NCI-H2196 treated with DMSO at 0.1 percent for 48 hours (cell line): ENCODE measurements at regions not wholly inside any gene's neighbourhood (a gene's known extent, or its start where the extent isn't known, plus 50 kb on each side); places are given as distances from the start of the nearest gene placed in this dataset.

Source experiments
- DNase-seq: peaks from one replicate; lab custom pipeline; 2025; ENCODE audit not compliant: unreplicated experiment; lab: John Stamatoyannopoulos, UW

DNA sequence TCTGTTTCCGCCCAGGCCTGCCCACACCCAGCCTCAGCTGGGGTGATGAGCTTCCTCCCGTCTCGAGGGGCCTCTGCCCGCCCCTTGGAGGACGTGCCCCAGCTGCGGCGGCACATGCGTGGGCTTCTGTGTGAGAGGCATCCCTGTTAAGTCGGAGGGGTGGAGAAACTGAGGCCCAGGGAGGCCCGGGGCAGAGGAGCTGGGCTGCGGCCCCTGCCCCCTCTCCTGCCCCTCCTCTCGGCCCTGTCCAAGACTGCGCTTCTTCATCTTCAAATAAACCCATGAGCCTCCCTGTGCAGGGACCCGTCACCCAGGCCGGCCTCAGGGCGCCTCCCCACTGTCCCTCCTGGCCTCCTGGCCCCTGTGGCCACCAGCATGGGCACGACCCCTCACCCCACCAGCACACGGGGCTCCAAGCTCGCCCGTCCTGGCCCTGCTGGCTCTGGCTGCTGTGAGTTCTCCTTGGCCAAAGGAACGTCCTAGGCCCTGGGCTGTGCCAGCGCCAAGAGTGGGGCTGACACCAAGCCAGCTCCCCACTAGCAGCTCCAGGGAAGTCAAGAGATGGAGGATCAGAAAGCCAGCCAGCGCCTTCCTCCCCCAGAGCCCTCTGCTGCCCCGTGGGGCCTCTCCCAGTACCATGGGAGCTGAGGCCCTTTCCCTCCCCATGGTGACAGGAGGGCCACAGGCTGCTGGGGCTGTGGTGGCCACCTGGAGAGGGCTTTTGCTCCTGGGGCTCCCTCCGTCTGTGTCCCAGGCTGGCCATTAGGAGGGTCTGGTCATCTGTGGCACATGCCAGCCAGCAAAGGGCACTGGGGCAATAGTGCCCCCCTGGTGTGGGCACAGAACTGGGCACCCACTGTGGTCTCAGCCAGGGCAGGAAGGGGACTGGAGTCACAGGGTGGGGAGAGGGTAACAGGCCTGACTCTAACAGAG is 180.4 kb downstream of the KIF26A start:
- no peak for DNase-seq

DNA sequence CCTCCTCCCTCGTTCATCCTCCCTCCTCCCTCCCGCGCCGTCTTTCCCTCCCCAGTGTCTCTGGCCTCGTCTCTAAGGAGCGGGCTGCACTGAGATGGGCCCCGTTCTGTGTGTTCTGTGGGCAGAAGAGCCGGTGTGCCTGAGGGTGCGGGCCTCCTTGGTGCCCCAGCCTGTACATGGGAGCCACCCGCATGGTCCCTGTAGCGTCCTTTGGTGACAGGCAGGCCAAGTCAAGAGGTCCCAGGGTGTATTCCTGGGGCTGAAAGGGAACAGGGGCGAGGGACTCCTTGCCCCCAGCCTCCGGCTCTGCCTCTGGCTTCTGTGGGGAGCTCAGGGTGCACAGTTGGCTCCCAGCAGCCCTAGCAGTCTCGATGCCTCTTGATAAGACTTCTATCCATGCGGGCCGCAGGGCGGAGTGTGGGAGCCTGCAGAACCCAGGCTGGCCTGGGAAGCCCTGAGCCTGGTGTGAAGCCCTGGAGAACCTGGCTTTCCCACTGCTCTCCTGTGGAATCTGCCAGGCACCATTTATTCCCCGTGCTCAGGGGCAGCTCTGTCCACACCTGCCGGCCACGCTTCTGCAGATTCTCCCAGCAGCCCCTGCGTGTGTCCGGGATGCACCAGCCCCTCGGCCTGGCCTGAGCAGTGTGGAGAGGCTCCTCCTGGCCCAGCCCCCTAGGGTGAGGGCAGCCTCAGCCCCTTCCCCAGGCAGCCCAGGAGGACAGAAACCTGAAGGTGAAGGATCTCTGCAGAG is 181.3 kb downstream of the KIF26A start:
- no peak for DNase-seq

GRCh38 chr14:104320611-104321086 is 182.3 kb downstream of the KIF26A start:
- DNase-seq = no peak

DNA sequence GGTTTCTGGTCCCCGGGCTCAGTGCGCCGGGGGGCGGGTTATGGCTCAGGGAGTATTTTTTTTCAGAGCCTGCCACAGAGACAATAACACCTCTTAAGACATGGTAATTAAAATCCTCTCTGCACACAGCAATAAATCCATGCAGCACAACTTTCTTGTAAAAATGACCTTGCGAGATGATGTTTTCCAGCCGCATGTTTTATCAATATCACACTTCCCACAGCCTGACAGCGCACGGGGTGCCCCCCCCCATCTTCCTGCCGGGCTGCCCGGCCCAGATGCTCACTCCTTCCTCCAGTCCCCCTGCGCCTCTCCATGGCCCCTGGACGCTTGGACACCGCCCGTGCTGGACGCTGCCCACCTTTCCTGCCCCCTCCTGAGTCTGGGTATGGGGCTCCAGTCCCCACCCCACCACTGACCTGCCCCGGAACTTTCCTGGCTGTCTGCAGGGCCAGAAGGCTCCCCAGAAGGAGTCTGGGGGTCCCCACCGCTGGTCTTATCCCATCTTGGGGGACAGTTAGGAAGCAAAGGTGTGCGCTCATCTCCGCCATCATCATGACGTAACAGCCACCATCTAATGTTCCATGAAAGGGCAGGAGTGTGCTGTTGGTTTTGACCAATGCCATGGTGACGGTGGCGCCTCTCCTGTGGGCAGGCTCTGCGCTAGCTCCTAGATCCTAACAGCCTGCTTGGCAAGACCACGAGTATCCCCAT is 182.9 kb downstream of the KIF26A start:
- DNase-seq = no peak

DNA sequence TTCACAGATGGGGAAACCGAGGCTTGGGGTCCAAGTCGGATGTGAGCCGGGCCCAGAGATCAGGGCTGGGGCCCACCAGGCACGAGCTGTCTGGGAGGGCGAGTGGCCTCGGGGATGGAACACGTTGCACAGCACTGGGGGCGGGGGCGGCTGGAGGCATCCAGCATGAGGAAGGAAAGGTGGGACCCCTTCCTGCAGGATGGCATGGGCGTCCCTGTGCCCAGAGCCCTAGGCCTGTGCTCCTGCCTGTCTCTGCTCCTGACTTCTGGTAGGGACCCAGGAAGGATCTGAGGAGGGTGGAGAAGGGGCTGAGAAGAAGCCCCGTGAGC is 183.4 kb downstream of the KIF26A start:
- DNase-seq = no peak

DNA sequence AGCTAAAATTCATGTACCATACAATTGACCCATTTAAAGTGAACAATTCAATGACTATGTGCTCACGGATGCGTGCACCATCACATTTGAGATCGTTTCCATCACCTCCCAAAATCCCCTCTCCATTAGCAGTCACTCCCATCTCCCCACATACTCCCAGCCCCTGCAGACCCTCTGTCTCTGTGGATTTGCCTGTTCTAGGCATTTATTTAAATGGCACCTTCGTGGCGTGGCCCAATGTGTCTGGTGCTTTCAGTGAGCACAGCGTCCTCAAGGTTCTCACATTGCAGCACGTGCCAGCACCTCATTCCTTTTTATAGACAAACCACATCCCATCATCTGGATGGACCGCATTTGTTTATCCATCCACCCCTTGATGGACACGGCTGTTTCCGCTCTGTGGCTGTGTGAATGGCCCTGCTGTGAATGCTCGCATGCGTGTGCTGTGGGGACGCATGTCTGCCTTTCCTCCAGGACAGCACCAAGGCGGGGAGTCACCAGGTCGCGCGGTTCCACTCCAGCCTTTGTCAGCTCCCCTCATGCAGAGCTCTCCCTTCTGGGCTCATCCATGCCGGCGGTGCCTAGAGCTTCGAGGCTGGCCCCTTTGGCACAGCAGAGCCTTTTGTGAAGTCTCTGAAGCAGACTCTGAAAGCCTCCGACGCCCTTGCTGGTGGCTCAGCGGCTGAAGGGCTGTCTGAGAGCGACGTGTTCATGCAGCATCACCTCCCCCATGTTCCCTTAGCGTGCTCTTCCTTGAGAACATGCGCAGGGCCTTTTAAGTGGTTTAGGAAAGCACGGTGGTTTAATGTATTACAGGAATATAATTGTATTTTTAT is 184.4 kb downstream of the KIF26A start:
- DNase-seq = no peak

- no peak for DNase-seq
These were observed 185.3 kb downstream of the KIF26A start for GRCh38 chr14:104323551-104324175.

GRCh38 chr14:104326848-104327247 is 188.5 kb downstream of the KIF26A start:
- DNase-seq = no peak

GRCh38 chr14:104328607-104329006 is 190.2 kb downstream of the KIF26A start:
- DNase-seq = no peak

GRCh38 chr14:104329793-104330192 is 191.4 kb downstream of the KIF26A start:
- no peak for DNase-seq

- DNase-seq = no peak
These were observed 193.7 kb downstream of the KIF26A start for GRCh38 chr14:104331871-104332605.

GRCh38 chr14:104332634-104333270 is 194.4 kb downstream of the KIF26A start:
- DNase-seq = no peak

DNA sequence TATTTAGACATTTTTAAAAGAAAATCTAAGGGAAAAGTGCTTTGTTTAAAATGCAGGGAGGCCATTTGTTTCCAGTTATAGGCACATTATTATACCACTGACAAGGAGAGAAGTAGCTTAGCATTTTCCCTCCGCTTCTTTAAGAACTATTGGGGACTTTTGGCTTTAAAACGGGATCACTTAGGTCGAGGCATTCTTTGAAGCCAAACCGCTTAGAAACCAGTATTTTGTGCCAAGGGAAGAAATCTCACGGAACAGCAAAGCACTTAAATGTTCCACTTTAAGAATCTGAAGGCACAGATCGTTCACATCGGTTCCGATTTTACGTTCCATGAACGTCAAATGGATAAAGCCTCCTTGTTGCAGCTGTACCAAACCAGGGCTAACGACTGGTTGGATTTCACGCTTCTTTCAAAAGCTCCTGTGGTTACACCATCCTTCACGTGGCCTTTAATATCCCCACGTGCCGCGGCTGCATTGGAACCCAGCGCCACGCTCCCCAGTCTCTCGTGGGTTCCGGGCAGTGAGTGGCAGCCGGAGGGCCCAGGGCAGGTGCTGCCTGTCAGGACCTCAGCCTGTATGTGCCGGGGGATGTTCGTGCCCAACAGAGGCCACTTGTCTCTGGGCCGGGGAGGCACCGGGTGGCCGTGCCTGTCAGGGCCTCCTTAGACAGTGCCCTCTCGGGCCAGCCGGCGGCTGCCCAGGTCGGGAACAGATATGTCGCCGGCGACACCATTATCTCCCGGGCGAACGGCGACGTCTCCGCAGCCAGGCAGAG is 195.4 kb downstream of the KIF26A start:
- no peak for DNase-seq

DNA sequence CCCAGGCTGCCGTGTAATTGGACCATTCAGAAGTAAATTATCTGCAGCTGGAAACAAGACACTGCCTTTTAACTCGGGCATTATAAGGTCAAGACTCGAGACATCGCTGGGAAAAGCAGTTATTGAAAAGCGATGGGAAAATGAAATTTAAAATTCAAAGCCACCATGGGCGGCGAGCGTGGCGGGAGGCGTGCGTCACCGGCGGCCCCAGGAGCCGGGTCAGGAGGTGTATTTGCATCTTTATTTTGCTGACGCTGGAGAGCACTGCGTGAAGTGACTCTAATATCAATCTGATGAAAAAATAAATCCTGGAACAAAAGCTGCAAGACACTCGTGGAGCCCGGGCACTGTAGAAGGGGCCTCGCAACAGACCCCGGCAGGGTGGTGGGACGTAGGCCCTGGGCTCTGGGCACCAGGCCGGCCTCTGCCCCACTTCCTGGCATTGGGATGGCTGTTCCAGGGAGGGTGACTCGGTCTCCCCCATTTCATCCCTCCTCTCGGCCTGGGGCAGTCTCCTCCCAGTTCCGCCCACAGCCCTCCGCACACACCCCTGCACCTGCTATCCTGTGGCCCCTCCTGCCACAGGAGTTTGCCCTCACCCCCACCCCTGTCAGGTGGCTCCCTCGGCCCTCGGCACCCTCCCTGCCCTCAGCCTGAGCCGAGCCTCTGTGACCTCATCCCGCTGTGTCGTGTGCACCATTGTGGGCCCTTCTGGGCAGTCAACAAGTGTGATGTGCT is 196.2 kb downstream of the KIF26A start:
- no peak for DNase-seq

DNA sequence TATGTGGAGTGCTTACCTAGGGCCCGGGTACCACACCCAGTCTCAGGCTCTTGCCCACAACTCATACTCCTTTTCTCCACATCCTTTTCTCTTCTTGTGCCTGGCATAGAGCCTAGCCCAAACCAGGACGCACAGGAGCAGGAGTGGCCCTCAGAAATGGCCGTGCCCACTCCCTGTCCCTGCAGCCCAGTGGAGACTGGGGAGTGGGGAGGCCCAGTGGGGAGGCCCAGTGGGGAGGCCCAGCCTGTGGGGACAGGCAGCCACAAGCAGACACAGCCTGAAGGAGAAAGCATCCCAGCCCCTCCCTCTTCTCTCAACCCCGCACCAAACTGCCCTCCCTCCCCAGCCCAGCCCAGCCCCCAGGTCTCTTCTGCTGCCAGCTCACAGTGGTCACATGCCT is 196.8 kb downstream of the KIF26A start:
- DNase-seq = no peak

DNA sequence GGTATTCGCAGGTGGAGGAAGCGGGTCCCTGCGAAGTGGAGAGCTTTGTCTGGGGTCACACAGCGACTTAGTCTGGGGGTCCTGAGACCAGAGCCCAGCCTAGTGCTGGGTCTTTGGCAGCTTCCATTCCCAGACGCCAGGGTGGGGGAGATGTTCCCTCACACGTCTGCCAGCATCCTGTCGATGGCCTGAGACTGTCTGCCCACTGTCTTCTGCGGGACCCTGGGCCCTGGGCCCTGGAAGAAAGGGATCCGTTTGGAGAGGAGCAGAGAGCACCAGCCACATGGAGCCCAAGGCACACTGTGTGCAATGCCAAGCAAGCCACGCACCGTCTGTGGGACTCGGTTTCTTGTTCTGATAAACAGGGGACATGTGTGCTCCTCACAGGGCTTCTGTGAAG is 197.2 kb downstream of the KIF26A start:
- DNase-seq = no peak

DNA sequence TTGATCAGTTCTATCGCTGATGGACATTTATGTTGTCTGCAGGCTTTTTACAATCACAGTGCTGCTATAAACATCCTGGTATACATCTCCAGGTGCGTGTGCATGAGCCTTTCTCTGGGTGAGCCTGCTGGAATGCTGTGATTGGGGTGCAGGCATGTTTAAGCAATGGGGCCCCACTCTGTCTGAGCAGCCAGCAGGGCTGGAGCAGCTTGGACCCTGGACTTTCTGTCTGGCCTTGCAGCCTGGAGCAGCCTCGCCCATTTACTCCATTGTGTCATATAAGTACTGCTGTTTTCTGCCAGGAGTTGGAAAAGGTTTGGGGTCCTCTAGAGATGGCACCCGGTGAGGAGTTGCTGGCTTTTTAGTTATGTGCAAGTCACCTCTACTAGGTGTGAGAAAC is 199.0 kb downstream of the KIF26A start:
- DNase-seq = no peak

GRCh38 chr14:104339361-104339760 is 201.0 kb downstream of the KIF26A start:
- no peak for DNase-seq
